AG04449 (cell line): ENCODE measurements at regions not wholly inside any gene's neighbourhood (a gene's known extent, or its start where the extent isn't known, plus 50 kb on each side); places are given as distances from the start of the nearest gene placed in this dataset.

ENCODE experiments used
- CTCF ChIA-PET: fragments of 350-600 bp; formaldehyde crosslinking; extraction: SDS; loops from one replicate; lab custom pipeline; 2021; ENCODE audit warnings: antibody characterized with exemption; lab: Yijun Ruan, JAX
- POLR2A ChIA-PET: fragments of 400-600, 350-600 bp; formaldehyde crosslinking; extraction: SDS; loops from one replicate; lab custom pipeline; 2020; ENCODE audit warnings: antibody characterized with exemption, inconsistent platforms; lab: Yijun Ruan, JAX
- DNase-seq: peaks from one replicate; pipeline ENCODE4 v3.0.0-alpha.2; 2010; ENCODE audit warnings: low read depth, low spot score
- H3K4me3 ChIP-seq: 2 replicates; pipeline ENCODE4 v1.5.1; 2011; ENCODE audit warnings: low read depth, mild to moderate bottlenecking, control low read depth, low read length
- CTCF ChIP-seq: IDR thresholded peaks from one replicate; pipeline ENCODE4 v1.5.1; 2011; ENCODE audit warnings: mild to moderate bottlenecking, moderate library complexity, low read length, control low read depth, inconsistent platforms; ENCODE audit not compliant: insufficient read depth; ENCODE audit errors: missing control alignments

GRCh38 chr6:45830441-45831139 is 185.1 kb downstream of the CLIC5 start:
- ChIA-PET CTCF (interaction anchor here (0.6 to 0.9 kb wide), 2 partner anchors 16 to 18 kb away, joined by 3 to 4 read pairs; no protein-coding TSS in a partner anchor), POLR2A (no interaction called here)
- no peak overlapping the region for H3K4me3 ChIP-seq
- no peak for DNase-seq
- TF ChIP-seq CTCF, result no peak

GRCh38 chr6:45829873-45830272 is 185.8 kb downstream of the CLIC5 start:
- CTCF ChIA-PET, result interaction anchor here (0.9 kb wide), 1 partner anchor 15 kb away, joined by 3 read pairs; no protein-coding TSS in a partner anchor
- no peak for DNase-seq
- H3K4me3 ChIP-seq, result no peak overlapping the region
- POLR2A ChIA-PET, result no interaction called here
- no peak for TF ChIP-seq CTCF

- DNase-seq, result no peak
- CTCF ChIA-PET, result interaction anchor here (1.3 kb wide), 1 partner anchor 95 kb away, joined by 3 read pairs; no protein-coding TSS in a partner anchor
Observed at GRCh38 chr6:45827952-45828530, 187.6 kb downstream of the CLIC5 start.

GRCh38 chr6:45822873-45823272 is 192.8 kb downstream of the CLIC5 start:
- H3K4me3 ChIP-seq, result no peak overlapping the region
- TF ChIP-seq CTCF, result no peak
- CTCF ChIA-PET, result no interaction called here
- no peak for DNase-seq
- POLR2A ChIA-PET, result no interaction called here

More at GRCh38 chr6:45827952-45828530, 187.6 kb downstream of the CLIC5 start:
- POLR2A ChIA-PET, result no interaction called here
- H3K4me3 ChIP-seq, result no peak overlapping the region
- TF ChIP-seq CTCF, result no peak

GRCh38 chr6:45822246-45822812 is 193.3 kb downstream of the CLIC5 start:
- no peak for TF ChIP-seq CTCF
- ChIA-PET POLR2A (no interaction called here), CTCF (no interaction called here)
- no peak overlapping the region for H3K4me3 ChIP-seq
- DNase-seq, result no peak

GRCh38 chr6:45818655-45819054 is 197.0 kb downstream of the CLIC5 start:
- no peak for DNase-seq
- no peak for TF ChIP-seq CTCF
- POLR2A ChIA-PET, result no interaction called here
- no peak overlapping the region for H3K4me3 ChIP-seq
- CTCF ChIA-PET, result no interaction called here
